ENCODE measurements at regions not wholly inside any gene's neighbourhood (a gene's known extent, or its start where the extent isn't known, plus 50 kb on each side); places are given as distances from the start of the nearest gene placed in this dataset.
"Not testable (repeated sequence)": the region's sequence is repeated elsewhere in the genome, so short reads cannot be mapped to it uniquely, and the experiment has no call there.

GRCh38 chr9:101930783-101931182, 192.3 kb upstream of the GRIN3A start:
- Mint-ChIP-seq H3K36me3 (ENCODE audit: low read depth) (no peaks in the 10 kb centered on the region), H3K27me3 (no peaks in the 10 kb centered on the region), H3K9me3 (ENCODE audit: low read depth) (no peaks in the 10 kb centered on the region), H3K27ac (no peak overlapping the region), H3K4me1 (no peaks in the 10 kb centered on the region), H3K4me3 (no peak overlapping the region)
- no peak for DNase-seq
- POLR2A ChIA-PET, result no interaction called here
- intact Hi-C loops (cut with DNase I, micrococcal nuclease), result no loop called here
- CTCF ChIA-PET, result no interaction called here
- no peak for ATAC-seq

DNA sequence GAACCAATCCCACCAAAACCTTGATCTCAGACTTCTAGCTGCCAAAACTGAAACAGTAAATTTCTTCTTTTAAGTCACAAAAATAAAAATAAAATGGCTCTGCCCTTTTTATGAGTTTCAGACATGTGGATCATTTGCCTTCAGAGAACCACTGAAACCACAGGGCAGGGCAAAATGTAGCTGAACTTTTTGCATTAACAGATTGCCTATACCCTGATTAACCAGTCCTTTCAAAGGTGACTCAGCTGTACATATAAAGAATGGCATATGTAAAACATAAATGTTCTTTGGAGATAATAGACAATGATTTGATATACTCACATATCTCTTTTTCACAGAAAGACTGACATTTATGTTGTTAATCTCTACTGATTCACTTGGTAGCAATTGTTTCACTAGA, 187.1 kb upstream of the GRIN3A start:
- CTCF ChIA-PET, result no interaction called here
- no peak overlapping the region for H3K27ac Mint-ChIP-seq
- POLR2A ChIA-PET, result no interaction called here

DNA sequence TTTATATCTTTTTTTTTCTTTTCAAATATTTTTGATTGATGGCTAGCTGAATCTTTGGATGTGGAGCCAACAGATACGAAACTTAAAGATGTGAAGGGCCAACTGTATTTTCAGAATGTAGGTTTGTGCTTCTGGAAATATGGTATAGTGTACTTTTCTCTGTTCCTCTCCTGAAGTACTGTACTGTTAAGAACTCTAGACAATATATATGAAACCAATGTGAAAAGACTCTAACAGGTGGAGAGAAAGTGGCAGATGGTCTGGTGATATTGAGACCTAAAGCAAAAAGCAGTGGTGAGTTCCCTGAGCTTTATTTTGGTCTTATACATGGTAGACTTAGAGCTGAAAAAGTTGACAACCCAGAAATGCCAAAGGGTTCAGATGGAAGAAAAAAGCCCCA, 185.0 kb upstream of the GRIN3A start:
- ATAC-seq, result no peak
- Mint-ChIP-seq H3K27me3 (no peaks in the 10 kb centered on the region), H3K9me3 (ENCODE audit: low read depth) (no peaks in the 10 kb centered on the region), H3K4me3 (no peak overlapping the region), H3K4me1 (no peaks in the 10 kb centered on the region), H3K36me3 (ENCODE audit: low read depth) (no peaks in the 10 kb centered on the region), H3K27ac (no peak overlapping the region)
- intact Hi-C loops (cut with DNase I, micrococcal nuclease), result no loop called here
- CTCF ChIA-PET, result interaction anchor here (0.7 kb wide), 1 partner anchor 649 kb away, joined by 3 read pairs; no protein-coding TSS in a partner anchor
- POLR2A ChIA-PET, result no interaction called here
- DNase-seq, result no peak

More for the DNA sequence above, 187.1 kb upstream of the GRIN3A start:
- H3K4me1 Mint-ChIP-seq, result no peaks in the 10 kb centered on the region
- ATAC-seq (no peak), DNase-seq (no peak)
- no peaks in the 10 kb centered on the region for H3K9me3 Mint-ChIP-seq (ENCODE audit: low read depth)
- H3K4me3 Mint-ChIP-seq, result no peak overlapping the region
- no peaks in the 10 kb centered on the region for H3K27me3 Mint-ChIP-seq
- intact Hi-C loops (cut with DNase I, micrococcal nuclease), result no loop called here
- H3K36me3 Mint-ChIP-seq (ENCODE audit: low read depth), result no peaks in the 10 kb centered on the region

DNA sequence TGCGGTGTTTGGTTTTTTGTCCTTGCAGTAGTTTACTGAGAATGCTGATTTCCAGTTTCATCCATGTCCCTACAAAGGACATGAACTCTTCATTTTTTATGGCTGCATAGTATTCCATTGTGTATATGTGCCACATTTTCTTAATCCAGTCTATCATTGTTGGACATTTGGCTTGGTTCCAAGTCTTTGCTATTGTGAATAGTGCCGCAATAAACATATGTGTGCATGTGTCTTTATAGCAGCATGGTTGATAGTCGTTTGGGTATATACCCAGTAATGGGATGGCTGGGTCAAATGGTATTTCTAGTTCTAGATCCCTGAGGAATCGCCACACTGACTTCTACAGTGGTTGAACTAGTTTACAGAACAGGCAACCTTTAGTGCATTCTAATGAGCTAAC, 178.5 kb upstream of the GRIN3A start:
- CTCF ChIA-PET; POLR2A ChIA-PET; H3K4me3 Mint-ChIP-seq; ATAC-seq; H3K27me3 Mint-ChIP-seq; DNase-seq; H3K9me3 Mint-ChIP-seq (ENCODE audit: low read depth); intact Hi-C loops (cut with DNase I, micrococcal nuclease); H3K4me1 Mint-ChIP-seq; H3K36me3 Mint-ChIP-seq (ENCODE audit: low read depth); H3K27ac Mint-ChIP-seq: not testable (repeated sequence)

- intact Hi-C loops (cut with DNase I, micrococcal nuclease), result no loop called here
- no peaks in the 10 kb centered on the region for H3K4me1 Mint-ChIP-seq
- H3K27me3 Mint-ChIP-seq, result no peaks in the 10 kb centered on the region
- no peak overlapping the region for H3K4me3 Mint-ChIP-seq
- DNase-seq, result no peak
- ChIA-PET POLR2A (no interaction called here), CTCF (no interaction called here)
- H3K27ac Mint-ChIP-seq, result no peak overlapping the region
- no peaks in the 10 kb centered on the region for H3K9me3 Mint-ChIP-seq (ENCODE audit: low read depth)
- no peak for ATAC-seq
- no peaks in the 10 kb centered on the region for H3K36me3 Mint-ChIP-seq (ENCODE audit: low read depth)
These were observed 177.0 kb upstream of the GRIN3A start for GRCh38 chr9:101915482-101915881.

GRCh38 chr9:101912698-101913097, 174.3 kb upstream of the GRIN3A start:
- ChIA-PET POLR2A (no interaction called here), CTCF (no interaction called here)
- no peak overlapping the region for H3K4me3 Mint-ChIP-seq
- ATAC-seq (no peak), DNase-seq (no peak)
- H3K36me3 Mint-ChIP-seq (ENCODE audit: low read depth), result no peaks in the 10 kb centered on the region
- no peak overlapping the region for H3K27ac Mint-ChIP-seq
- no peaks in the 10 kb centered on the region for H3K4me1 Mint-ChIP-seq
- peaks cover 2% of the 10 kb centered on the region for H3K9me3 Mint-ChIP-seq (ENCODE audit: low read depth)
- intact Hi-C loops (cut with DNase I, micrococcal nuclease), result no loop called here
- H3K27me3 Mint-ChIP-seq, result no peaks in the 10 kb centered on the region

DNA sequence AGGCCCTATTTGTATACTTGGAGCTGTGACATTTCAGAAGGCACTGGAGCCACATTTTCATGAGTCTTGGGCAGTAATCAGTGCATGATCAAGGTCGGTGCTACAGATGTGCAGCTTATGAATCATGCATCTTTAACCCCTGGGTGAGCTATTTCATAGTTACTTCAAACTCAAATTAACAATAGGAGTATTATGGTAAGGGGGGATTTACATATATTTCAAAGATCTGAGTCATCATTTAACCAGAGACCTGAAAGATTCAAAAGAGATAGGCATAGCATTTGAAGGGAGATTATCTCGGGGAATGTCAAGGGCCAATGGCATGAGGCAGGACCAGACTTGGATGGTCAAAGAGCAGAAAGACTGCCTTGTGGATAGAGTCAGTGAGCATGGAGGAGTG, 169.0 kb upstream of the GRIN3A start:
- Mint-ChIP-seq H3K27me3 (no peaks in the 10 kb centered on the region), H3K9me3 (ENCODE audit: low read depth) (peaks cover 5% of the 10 kb centered on the region), H3K36me3 (ENCODE audit: low read depth) (no peaks in the 10 kb centered on the region), H3K27ac (no peak overlapping the region), H3K4me1 (no peaks in the 10 kb centered on the region), H3K4me3 (no peak overlapping the region)
- ATAC-seq (no peak), DNase-seq (no peak)
- ChIA-PET POLR2A (no interaction called here), CTCF (no interaction called here)
- intact Hi-C loops (cut with DNase I, micrococcal nuclease), result no loop called here

- CTCF ChIA-PET, result no interaction called here
- Mint-ChIP-seq H3K36me3 (ENCODE audit: low read depth) (no peaks in the 10 kb centered on the region), H3K9me3 (ENCODE audit: low read depth) (peaks cover 5% of the 10 kb centered on the region), H3K4me1 (no peaks in the 10 kb centered on the region), H3K27me3 (no peaks in the 10 kb centered on the region), H3K27ac (no peak overlapping the region), H3K4me3 (no peak overlapping the region)
- intact Hi-C loops (cut with DNase I, micrococcal nuclease), result no loop called here
- DNase-seq (no peak), ATAC-seq (no peak)
- POLR2A ChIA-PET, result no interaction called here
These were observed 166.4 kb upstream of the GRIN3A start for GRCh38 chr9:101904845-101905244.

DNA sequence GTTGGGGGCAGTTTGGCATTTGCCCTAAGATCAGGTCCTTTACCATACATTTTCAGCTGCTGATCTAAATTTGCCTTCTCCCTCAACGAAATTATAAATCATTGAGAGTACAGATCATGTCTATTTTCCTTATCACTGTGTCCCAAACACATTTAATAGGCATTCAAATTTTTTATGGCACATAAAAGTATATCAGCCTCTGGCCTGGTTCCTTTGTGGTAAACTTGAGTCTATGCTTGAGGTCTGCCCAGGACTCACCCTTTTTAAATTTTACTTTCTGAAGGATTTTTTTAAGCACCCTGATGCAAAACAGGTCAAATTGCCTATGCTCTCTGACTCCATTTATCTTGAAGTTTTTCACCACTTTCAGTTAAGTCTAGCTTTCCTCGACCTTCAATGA, 163.6 kb upstream of the GRIN3A start:
- H3K27ac Mint-ChIP-seq, result no peak overlapping the region
- no peak overlapping the region for H3K4me3 Mint-ChIP-seq
- no peaks in the 10 kb centered on the region for H3K36me3 Mint-ChIP-seq (ENCODE audit: low read depth)
- H3K4me1 Mint-ChIP-seq, result no peaks in the 10 kb centered on the region
- no peaks in the 10 kb centered on the region for H3K27me3 Mint-ChIP-seq
- ATAC-seq, result no peak
- no peaks in the 10 kb centered on the region for H3K9me3 Mint-ChIP-seq (ENCODE audit: low read depth)
- CTCF ChIA-PET, result no interaction called here
- intact Hi-C loops (cut with DNase I, micrococcal nuclease), result no loop called here
- DNase-seq, result no peak
- POLR2A ChIA-PET, result no interaction called here

DNA sequence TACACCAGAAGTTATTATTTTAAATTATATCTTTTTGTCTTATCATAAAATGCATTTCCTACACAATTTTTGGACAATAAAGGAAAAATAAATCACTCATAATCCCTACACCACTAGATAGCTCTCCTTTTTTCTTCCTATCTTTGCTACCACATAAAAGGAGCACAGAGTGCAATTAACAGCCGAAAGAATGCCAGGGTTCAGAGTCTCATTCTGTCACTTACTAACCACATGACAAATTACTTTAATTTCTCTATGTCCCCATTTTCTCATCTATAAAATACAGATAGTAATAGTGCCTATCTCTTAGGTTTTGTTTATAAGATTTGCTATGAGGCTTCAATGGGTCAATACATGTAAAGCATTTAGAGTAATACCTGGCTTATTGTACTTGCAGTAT, 158.7 kb upstream of the GRIN3A start:
- ChIA-PET CTCF (no interaction called here), POLR2A (no interaction called here)
- ATAC-seq (no peak), DNase-seq (no peak)
- no peaks in the 10 kb centered on the region for H3K9me3 Mint-ChIP-seq (ENCODE audit: low read depth)
- H3K4me3 Mint-ChIP-seq, result no peak overlapping the region
- no peaks in the 10 kb centered on the region for H3K27me3 Mint-ChIP-seq
- H3K27ac Mint-ChIP-seq, result no peak overlapping the region
- H3K4me1 Mint-ChIP-seq, result no peaks in the 10 kb centered on the region
- intact Hi-C loops (cut with DNase I, micrococcal nuclease), result no loop called here
- H3K36me3 Mint-ChIP-seq (ENCODE audit: low read depth), result no peaks in the 10 kb centered on the region

DNA sequence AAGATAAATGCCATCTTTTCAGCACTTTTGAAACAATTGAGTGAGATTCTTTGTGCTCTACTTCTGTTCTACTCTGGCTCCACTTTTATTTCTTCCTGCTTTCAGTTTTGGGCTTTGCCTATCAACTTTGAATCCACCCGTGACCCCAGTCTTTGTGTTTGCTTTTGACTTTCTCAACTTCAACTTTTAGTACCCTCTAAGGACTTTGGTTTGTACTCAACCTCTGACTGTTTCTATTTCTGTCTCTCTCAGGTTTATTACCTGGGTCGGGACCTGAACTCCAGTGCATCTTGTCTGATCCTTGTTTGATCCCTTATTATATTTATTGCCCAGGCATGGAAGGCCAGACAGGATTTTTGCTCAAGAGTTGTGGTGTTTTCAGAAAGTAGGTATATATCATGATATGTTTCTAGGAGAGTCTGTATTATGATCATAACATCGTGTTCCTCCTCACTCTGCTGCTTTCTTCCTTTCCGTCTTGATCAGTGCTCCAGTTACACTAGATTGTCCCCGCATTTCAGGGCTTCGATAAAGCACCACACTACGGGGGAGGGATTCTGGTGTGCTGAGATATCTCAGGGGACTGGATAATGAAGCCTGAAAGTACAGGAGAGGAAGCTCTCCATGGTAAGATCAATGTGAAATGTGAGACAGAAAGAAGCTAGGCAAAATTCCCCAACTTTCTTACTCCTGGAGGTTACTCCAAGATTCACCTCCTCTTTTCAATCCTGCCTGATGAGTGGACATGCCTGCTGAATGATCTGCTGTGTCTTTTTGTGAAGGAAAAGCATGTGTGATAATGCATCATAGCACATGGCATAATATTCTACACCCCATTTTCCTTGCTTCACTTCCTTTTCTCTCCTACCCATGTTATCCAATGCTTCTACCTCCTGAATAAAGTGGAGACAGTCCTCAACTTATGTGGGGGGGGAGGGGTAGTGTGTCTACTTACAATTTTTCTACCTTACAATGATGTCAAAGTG, 155.5 kb upstream of the GRIN3A start:
- ChIA-PET POLR2A (no interaction called here), CTCF (interaction anchor here (0.8 kb wide), 1 partner anchor 407 kb away, joined by 3 read pairs; no protein-coding TSS in a partner anchor)
- H3K4me3 Mint-ChIP-seq, result no peak overlapping the region
- H3K9me3 Mint-ChIP-seq (ENCODE audit: low read depth), result no peaks in the 10 kb centered on the region
- no peaks in the 10 kb centered on the region for H3K27me3 Mint-ChIP-seq
- H3K4me1 Mint-ChIP-seq, result no peaks in the 10 kb centered on the region
- ATAC-seq (no peak), DNase-seq (no peak)
- H3K27ac Mint-ChIP-seq, result no peak overlapping the region
- H3K36me3 Mint-ChIP-seq (ENCODE audit: low read depth), result no peaks in the 10 kb centered on the region
- intact Hi-C loops (cut with DNase I, micrococcal nuclease), result no loop called here

- H3K27ac Mint-ChIP-seq, result no peak overlapping the region
- ChIA-PET POLR2A (no interaction called here), CTCF (no interaction called here)
- intact Hi-C loops (cut with DNase I, micrococcal nuclease), result no loop called here
- H3K4me3 Mint-ChIP-seq, result no peak overlapping the region
- ATAC-seq (no peak), DNase-seq (no peak)
- H3K4me1 Mint-ChIP-seq, result no peaks in the 10 kb centered on the region
- H3K27me3 Mint-ChIP-seq, result peaks cover 2% of the 10 kb centered on the region
- H3K36me3 Mint-ChIP-seq (ENCODE audit: low read depth), result no peaks in the 10 kb centered on the region
- H3K9me3 Mint-ChIP-seq (ENCODE audit: low read depth), result no peaks in the 10 kb centered on the region
These were observed 143.1 kb upstream of the GRIN3A start for GRCh38 chr9:101881508-101881907.
